ENCODE measurements at regions not wholly inside any gene's neighbourhood (a gene's known extent, or its start where the extent isn't known, plus 50 kb on each side); places are given as distances from the start of the nearest gene placed in this dataset.

DNA sequence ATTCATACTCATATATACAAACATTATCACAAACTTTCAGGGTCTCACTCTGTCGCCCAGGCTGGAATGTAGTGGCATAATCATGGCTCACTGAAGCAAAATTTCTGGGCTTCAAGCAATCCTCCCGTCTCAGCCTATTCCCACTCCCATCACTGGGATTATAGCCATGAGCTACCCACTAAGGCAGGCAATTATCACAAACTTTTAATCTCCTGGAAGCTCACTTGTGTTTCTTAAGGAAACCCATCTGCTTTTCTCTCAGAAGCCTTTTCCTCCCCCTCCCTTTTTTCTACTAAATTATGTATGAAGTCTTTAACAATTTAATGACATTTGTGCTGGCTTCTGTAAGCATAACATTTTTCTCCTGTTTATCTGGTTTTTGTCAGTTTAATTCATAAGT lies 170.5 kb downstream of the AREG start:
- DNase-seq, result no peak

GRCh38 chr4:74618166-74618565 lies 173.2 kb downstream of the AREG start:
- DNase-seq, result no peak

DNA sequence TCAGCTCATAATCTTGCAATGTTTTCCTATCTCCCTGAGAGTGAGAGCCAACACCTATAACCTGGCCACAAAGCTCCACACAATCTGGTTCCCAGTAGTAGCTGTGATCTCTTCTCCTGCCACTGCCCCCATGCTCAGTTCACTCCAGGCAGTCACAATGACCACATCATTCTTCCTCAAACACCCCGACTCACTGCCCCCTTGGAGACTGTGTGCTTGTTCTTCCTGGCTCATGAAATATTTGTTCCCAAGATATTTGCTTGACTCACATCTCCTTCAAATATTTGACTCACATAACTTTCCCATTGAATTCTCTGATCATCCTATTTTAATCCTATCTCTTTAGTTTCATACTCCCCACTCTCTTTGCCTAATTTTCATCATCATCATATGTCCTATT lies 173.7 kb downstream of the AREG start:
- DNase-seq, result no peak

DNA sequence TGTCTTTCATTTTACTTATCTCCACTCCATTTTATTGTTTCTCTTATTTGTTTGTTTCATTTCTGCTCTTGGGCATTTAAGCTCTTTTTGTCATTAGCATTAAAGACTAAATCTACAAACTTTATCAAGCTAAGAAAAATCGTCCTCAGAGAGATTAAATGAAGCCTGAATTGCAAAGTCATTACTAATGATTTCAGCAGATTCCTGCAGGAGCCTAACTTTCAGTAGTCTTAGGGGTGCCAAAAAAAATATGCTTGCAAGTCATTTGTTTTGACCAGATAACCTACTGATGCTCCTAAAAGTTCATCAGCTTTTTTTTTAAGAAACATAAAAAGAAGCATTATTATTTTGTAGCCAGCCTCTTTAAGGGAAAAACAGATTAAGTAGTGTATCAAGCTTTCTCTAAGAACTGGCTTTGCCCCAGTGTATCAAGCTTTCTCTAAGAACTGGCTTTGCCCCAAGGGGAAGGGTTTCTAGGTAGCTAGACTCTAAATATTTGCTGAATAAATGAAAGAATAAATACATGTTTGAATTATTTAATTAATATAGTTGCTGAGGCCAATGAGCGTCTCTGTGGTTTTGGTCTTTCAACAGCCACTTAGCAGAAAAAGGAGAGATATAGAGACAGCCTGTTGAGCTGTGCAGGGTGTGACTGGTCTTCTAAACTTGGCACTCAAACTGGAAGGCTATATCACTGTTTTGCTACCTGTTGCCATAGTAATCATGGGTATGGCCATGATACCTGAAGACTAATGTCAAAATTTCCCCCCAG lies 174.2 kb downstream of the BTC start:
- DNase-seq, result no peak

- no peak for DNase-seq
Observed at GRCh38 chr4:74621616-74622015, 172.7 kb downstream of the BTC start.

DNA sequence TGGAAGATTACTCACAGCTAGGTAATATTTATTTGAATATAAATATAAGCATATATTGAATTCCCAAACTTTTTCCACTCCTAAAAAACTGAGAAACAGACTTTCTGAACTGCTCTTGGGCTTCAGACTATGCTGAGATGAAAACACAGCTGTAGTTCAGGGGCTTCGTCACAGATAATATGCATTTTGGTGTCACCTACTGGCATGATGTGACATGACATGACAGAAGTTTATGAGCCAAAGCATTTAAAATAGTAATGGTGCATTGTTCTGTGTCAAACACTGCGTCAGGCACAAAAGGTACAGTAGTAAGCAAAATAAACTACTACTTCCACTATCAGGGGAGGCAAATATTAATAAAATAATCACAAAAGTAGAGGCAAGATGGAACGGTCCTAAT lies 171.3 kb downstream of the BTC start:
- no peak for DNase-seq

- no peak for DNase-seq
Observed at GRCh38 chr4:74624351-74625151, 169.8 kb downstream of the BTC start.

GRCh38 chr4:74625981-74626380 lies 168.3 kb downstream of the BTC start:
- no peak for DNase-seq

GRCh38 chr4:74627093-74627492 lies 167.2 kb downstream of the BTC start:
- no peak for DNase-seq

DNA sequence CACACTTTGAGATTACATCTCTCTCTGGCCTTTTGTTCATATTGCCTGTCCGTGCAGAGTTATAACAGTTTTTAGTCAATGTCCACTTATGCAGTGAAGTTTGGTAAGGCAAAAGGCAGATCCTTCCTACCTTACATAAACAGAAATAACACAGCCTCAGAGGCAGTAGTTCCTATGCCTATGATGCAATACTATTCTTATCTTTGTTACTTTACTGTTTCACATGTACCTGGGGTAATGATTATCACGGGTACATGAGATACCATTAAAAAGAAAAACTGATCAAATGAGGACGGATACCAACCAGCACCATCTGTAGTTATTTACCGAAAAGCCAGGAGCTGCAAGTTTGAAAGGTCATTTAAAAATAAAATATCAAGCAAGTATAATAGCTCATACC lies 166.8 kb downstream of the BTC start:
- no peak for DNase-seq

DNA sequence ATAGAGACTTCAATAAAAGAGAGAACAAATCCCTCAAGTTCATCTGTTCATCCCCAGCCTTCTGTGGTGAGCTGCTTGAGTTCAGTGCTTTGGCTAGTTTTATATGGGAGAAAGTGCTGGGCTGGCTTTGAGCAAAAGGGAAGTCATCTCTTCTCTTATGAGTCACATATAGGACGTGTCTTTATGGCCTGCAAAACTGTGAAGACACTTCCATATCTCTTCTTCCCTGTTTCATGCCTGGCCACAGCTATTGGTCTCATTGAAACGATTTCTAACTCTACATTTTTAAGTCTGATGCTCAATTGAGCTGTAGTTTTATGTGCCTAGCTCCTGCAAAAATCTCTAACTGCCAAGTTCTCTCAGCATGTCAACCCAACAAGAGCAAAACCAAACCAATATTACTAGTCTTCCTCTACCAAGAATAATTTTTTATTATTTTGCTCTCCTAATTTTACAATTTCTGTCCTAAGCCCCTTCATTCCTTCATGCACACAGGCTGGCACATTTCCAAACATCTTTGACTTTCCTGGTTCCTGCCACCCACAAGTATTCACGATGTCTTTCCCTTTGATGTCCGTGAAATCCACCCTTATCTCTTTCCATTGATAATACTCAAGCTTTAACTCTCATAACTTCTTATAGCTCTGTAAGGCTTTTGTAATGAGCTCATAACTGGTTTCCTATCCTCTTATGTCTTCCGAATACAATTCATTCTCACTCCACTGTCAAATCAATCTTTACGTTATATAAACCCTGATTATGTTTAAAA lies 165.3 kb downstream of the BTC start:
- DNase-seq, result no peak

- no peak for DNase-seq
Observed at GRCh38 chr4:74630551-74630950, 163.8 kb downstream of the BTC start.

GRCh38 chr4:74631338-74631737 lies 163.0 kb downstream of the BTC start:
- DNase-seq, result no peak

DNA sequence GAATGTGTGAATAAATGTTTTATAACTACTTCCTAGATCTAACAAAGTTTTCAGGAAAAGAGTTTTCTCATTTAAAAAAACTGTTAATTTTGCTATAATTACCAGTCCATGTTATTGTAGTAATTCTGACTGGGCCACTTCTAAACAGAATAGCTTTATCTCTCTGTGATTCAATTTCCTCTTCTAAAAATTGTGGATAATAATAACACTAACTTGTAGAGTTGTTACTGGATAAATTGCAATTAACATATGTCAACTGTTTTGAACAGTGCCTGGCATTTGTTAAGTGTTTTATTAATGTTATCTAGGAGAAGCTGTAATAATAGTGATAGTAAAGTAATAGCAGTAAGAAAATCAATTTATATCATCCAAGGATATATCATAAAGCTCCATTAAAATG lies 162.3 kb downstream of the BTC start:
- no peak for DNase-seq

- DNase-seq, result no peak
Observed at GRCh38 chr4:74632634-74633033, 161.7 kb downstream of the BTC start.

GRCh38 chr4:74635074-74635473 lies 159.2 kb downstream of the BTC start:
- no peak for DNase-seq

- no peak for DNase-seq
Observed at GRCh38 chr4:74635490-74636123, 158.7 kb downstream of the BTC start.

DNA sequence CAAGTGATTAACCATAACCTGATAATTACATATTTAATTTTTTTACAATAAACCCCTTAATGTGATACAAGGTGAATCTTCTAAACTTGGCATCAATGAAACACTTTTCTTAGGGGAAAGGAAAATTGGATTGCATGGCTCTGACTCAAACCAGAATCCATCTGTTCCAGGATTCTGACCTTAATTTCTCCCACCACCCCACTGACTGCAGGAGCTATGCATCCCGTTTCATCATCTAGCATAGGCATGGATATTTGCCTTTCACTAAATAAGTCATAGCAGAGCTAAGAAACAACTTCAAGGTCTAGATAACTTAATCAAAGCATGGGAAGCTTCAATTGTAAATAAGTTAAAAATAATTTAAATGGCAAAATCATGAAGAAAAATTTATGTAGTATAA lies 156.3 kb downstream of the BTC start:
- no peak for DNase-seq

DNA sequence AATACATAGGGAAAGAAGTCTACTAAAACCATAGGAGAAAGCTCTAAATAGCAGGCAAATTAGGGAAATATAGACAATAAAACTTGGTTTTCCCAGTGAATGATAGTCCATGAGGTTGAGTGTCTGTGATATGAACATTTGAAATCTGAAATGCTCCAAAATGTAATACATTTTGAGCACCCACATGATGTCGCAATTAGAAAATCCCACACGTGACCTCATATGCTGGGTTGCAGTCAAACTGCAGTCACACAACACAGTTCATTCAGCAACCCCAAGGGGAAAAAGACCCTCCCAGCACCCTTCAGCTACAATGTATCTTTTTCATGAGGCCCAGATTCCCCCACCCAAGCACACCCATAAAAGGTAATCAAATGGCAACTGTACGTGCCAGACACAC lies 155.6 kb downstream of the BTC start:
- DNase-seq, result no peak

DNA sequence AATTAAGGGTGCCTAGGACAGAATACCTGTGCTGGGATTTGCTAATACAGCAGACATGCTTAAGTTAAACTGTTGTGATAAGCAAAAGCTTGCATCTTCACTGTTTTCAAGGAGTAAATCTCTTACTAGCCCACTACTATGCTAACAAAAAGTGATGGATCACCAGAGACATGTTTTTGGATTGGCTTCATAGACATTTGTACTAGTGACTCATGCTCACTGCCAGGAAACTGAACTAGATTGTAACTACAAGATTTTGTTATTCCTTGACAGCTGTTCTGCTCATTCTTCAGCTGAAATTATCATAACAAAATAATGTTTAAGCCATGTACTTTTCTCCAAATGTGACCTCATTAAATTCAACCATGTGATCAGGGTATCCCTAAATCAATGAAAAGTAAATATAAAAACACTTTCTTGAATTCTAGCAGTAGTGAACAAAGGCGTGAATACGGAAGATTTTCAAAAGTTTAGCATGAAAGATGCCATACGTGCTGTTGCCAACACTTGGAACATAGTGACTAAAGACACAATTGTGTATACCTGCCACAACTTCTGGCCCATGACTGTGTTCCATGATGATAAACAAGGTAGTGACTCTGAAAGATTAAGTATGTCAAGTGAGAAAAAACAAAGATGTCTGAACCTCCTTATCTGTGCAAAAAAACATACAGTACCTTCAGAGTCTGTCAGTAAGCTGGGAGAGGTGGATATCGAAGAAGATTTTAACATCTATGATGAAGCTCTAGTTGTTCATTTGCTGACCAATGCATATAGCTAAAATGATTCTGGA lies 154.0 kb downstream of the BTC start:
- DNase-seq, result no peak

- no peak for DNase-seq
Observed at GRCh38 chr4:74642006-74642405, 152.3 kb downstream of the BTC start.

GRCh38 chr4:74649193-74649592 lies 145.1 kb downstream of the BTC start:
- DNase-seq, result no peak

Data from femur (tissue), 1 donor.